Tibial nerve (tissue), 4 donors: ENCODE measurements at regions not wholly inside any gene's neighbourhood (a gene's known extent, or its start where the extent isn't known, plus 50 kb on each side); places are given as distances from the start of the nearest gene placed in this dataset.
A peak's percentile ranks its signal among the peaks of the same experiment; 100 is the strongest.

Experiments used
- DNase-seq, 2 donors: peaks; one replicate each; pipeline ENCODE4 v3.0.0-alpha.2; 2019; ENCODE audit warnings: low spot score in 2 of 2
- H3K27ac ChIP-seq, 4 donors: fragments of 200-600 bp; sonication (generic) in 3 of 4; one replicate each; pipeline ENCODE4 v1.5.1; 2017 to 2019; ENCODE audit warnings: mild to moderate bottlenecking in 1 of 4
- H3K27me3 ChIP-seq, 2 donors: fragments of 200-600 bp; sonication (generic) in 1 of 2; one replicate each; pipeline versions ENCODE4 v1.5.1 to v1.6.0; 2017 to 2019
- H3K36me3 ChIP-seq, 3 donors: fragments of 200-600 bp; sonication (generic); one replicate each; pipeline ENCODE4 v1.5.1; 2018 to 2019
- H3K4me1 ChIP-seq, 4 donors: fragments of 200-600 bp; sonication (generic) in 3 of 4; one replicate each; pipeline ENCODE4 v1.5.1; 2017 to 2019
- H3K4me3 ChIP-seq, 4 donors: fragments of 200-600 bp; sonication (generic) in 3 of 4; one replicate each; pipeline ENCODE4 v1.5.1; 2017 to 2019; ENCODE audit warnings: mild to moderate bottlenecking in 1 of 4, moderate library complexity in 1 of 4
- H3K9me3 ChIP-seq, 4 donors: fragments of 200-600 bp; sonication (generic) in 3 of 4; one replicate each; pipeline ENCODE4 v1.5.1; 2017 to 2019
- CTCF ChIP-seq, 5 experiments: fragments of 200-600 bp in 3 of 5; fragments of 450-650 bp in 2 of 5; sonication (generic) in 3 of 5; IDR thresholded peaks; one replicate each; pipeline ENCODE4 v1.5.1; 2016 to 2019; ENCODE audit warnings: antibody characterized with exemption in 5 of 5, mild to moderate bottlenecking in 3 of 5, moderate library complexity in 2 of 5
- EP300 ChIP-seq, 2 donors: sonication (generic); formaldehyde crosslinking; IDR thresholded peaks; one replicate each; pipeline ENCODE4 v1.6.1; 2017; ENCODE audit warnings: antibody characterized with exemption in 2 of 2, mild to moderate bottlenecking in 1 of 2
- POLR2A ChIP-seq, 2 donors: fragments of 450-650 bp; IDR thresholded peaks; one replicate each; pipeline ENCODE4 v1.6.1; 2017; ENCODE audit warnings: antibody characterized with exemption in 2 of 2, mild to moderate bottlenecking in 2 of 2, moderate library complexity in 2 of 2
- WGBS, 2 donors: methylation state at CpG; one replicate each; pipeline ENCODE4 v1.1.5; 2018; 5-methylcytosine and 5-hydroxymethylcytosine counted together

- Histone ChIP-seq H3K4me3 (peak overlapping the region; percentile 63 to 87 (median 67)), H3K27me3 (no peaks in the 10 kb centered on the region), H3K36me3 (no peaks in the 10 kb centered on the region), H3K9me3 (no peaks in the 10 kb centered on the region), H3K4me1 (peaks cover 0 to 44% (median 24%) of the 10 kb centered on the region in 4 donors), H3K27ac (peak overlapping the region in 3 of 4 donors; percentile 68 to 90 (median 78))
- 30 to 31% methylated on average over 13 to 15 of the region's 15 CpGs for WGBS, 2 donors
- no peak for DNase-seq
- TF ChIP-seq CTCF (IDR thresholded peaks at IDR 0.05), result no peak
- TF ChIP-seq POLR2A (IDR thresholded peaks at IDR 0.05), result no peak
These were observed 160.5 kb upstream of the GRK3 start for GRCh38 chr22:25403811-25404471.

- DNase-seq, result no peak
- H3K27ac ChIP-seq, result peak overlapping the region; percentile 58 to 90 (median 73)
- H3K36me3 ChIP-seq, result no peaks in the 10 kb centered on the region
- H3K27me3 ChIP-seq, result no peaks in the 10 kb centered on the region
- no peak for TF ChIP-seq CTCF (IDR thresholded peaks at IDR 0.05)
- no peak for TF ChIP-seq POLR2A (IDR thresholded peaks at IDR 0.05)
- TF ChIP-seq EP300 (IDR thresholded peaks at IDR 0.05), result no peak
- 1 to 2% methylated on average over 9 to 17 of the region's 36 CpGs for WGBS, 2 donors
- peak overlapping the region; percentile 63 to 87 (median 67) for H3K4me3 ChIP-seq
- H3K4me1 ChIP-seq, result peaks cover 0 to 44% (median 24%) of the 10 kb centered on the region in 4 donors
- H3K9me3 ChIP-seq, result no peaks in the 10 kb centered on the region
These were observed 159.9 kb upstream of the GRK3 start for GRCh38 chr22:25404556-25404927.

GRCh38 chr22:25404928-25405816 lies 159.3 kb upstream of the GRK3 start:
- peak overlapping the region; percentile 63 to 87 (median 67) for H3K4me3 ChIP-seq
- TF ChIP-seq CTCF (IDR thresholded peaks at IDR 0.05), result no peak
- TF ChIP-seq EP300 (IDR thresholded peaks at IDR 0.05), result peak in 1 of 2 donors; percentile 54
- TF ChIP-seq POLR2A (IDR thresholded peaks at IDR 0.05), result peak; percentile 38 to 80
- no peaks in the 10 kb centered on the region for H3K27me3 ChIP-seq
- H3K36me3 ChIP-seq, result no peaks in the 10 kb centered on the region
- peaks cover 0 to 44% (median 24%) of the 10 kb centered on the region in 4 donors for H3K4me1 ChIP-seq
- DNase-seq, result peak; percentile 54 to 64
- 1 to 2% methylated on average over 18 to 34 of the region's 117 CpGs for WGBS, 2 donors
- H3K27ac ChIP-seq, result peak overlapping the region; percentile 62 to 91 (median 87)
- H3K9me3 ChIP-seq, result no peaks in the 10 kb centered on the region

- Histone ChIP-seq H3K4me3 (peak overlapping the region; percentile 52 to 87 (median 67)), H3K27me3 (no peaks in the 10 kb centered on the region), H3K9me3 (no peaks in the 10 kb centered on the region), H3K36me3 (no peaks in the 10 kb centered on the region), H3K4me1 (peaks cover 0 to 39% (median 21%) of the 10 kb centered on the region in 4 donors), H3K27ac (peak overlapping the region; percentile 62 to 91 (median 87))
- TF ChIP-seq POLR2A (IDR thresholded peaks at IDR 0.05) (no peak), EP300 (IDR thresholded peaks at IDR 0.05) (no peak)
- 76 to 80% methylated on average over 19 of the region's 19 CpGs for WGBS, 2 donors
- DNase-seq, result no peak
These were observed 158.5 kb upstream of the GRK3 start for GRCh38 chr22:25405841-25406509.

GRCh38 chr22:25406510-25407210 lies 157.8 kb upstream of the GRK3 start:
- no peak overlapping the region for H3K4me3 ChIP-seq
- H3K36me3 ChIP-seq, result no peaks in the 10 kb centered on the region
- peaks cover 0 to 39% (median 19%) of the 10 kb centered on the region in 4 donors for H3K4me1 ChIP-seq
- no peak for TF ChIP-seq CTCF (IDR thresholded peaks at IDR 0.05)
- peak in 1 of 2 donors; percentile 65 for TF ChIP-seq EP300 (IDR thresholded peaks at IDR 0.05)
- 81 to 83% methylated on average over 10 of the region's 10 CpGs for WGBS, 2 donors
- no peak overlapping the region for H3K27ac ChIP-seq
- no peaks in the 10 kb centered on the region for H3K9me3 ChIP-seq
- no peak for DNase-seq
- no peaks in the 10 kb centered on the region for H3K27me3 ChIP-seq
